ENCODE measurements at regions not wholly inside any gene's neighbourhood (a gene's known extent, or its start where the extent isn't known, plus 50 kb on each side); places are given as distances from the start of the nearest gene placed in this dataset.

GRCh38 chr6:156710479-156710878 lies 66.7 kb upstream of the ARID1B start:
- Histone ChIP-seq H3K9me3 (no peaks in the 10 kb centered on the region), H3K4me3 (no peak overlapping the region), H3K27me3 (no peaks in the 10 kb centered on the region), H3K4me1 (ENCODE audit: insufficient read depth) (peaks cover 1% of the 10 kb centered on the region), H3K36me3 (no peaks in the 10 kb centered on the region), H3K27ac (no peak overlapping the region)
- DNase-seq, result no peak
- WGBS, 3 donors, result 74 to 92% (median 80%) methylated on average over 4 of the region's 4 CpGs
- intact Hi-C loops (cut with DNase I), result no loop called here
- TF ChIP-seq CTCF (IDR thresholded peaks at IDR 0.05), result no peak
- TF ChIP-seq POLR2A (IDR thresholded peaks at IDR 0.05), result no peak
- TF ChIP-seq EP300 (IDR thresholded peaks at IDR 0.05), result no peak

- intact Hi-C loops (cut with DNase I), result no loop called here
- Histone ChIP-seq H3K9me3 (no peaks in the 10 kb centered on the region), H3K27ac (no peak overlapping the region), H3K36me3 (no peaks in the 10 kb centered on the region), H3K4me3 (no peak overlapping the region), H3K4me1 (ENCODE audit: insufficient read depth) (no peaks in the 10 kb centered on the region), H3K27me3 (no peaks in the 10 kb centered on the region)
- 79 to 83% (median 80%) methylated on average over 3 of the region's 3 CpGs for WGBS, 3 donors
- no peak for TF ChIP-seq EP300 (IDR thresholded peaks at IDR 0.05)
- TF ChIP-seq POLR2A (IDR thresholded peaks at IDR 0.05), result no peak
- TF ChIP-seq CTCF (IDR thresholded peaks at IDR 0.05), result no peak
- DNase-seq, result no peak
Measured at GRCh38 chr6:156707818-156708217, 69.4 kb upstream of the ARID1B start.

GRCh38 chr6:156703719-156704118 lies 73.5 kb upstream of the ARID1B start:
- H3K27ac ChIP-seq, result no peak overlapping the region
- H3K4me1 ChIP-seq (ENCODE audit: insufficient read depth), result no peaks in the 10 kb centered on the region
- intact Hi-C loops (cut with DNase I), result no loop called here
- 38 to 50% (median 43%) methylated on average over 6 of the region's 6 CpGs for WGBS, 3 donors
- no peak overlapping the region for H3K4me3 ChIP-seq
- no peak for DNase-seq
- H3K9me3 ChIP-seq, result no peaks in the 10 kb centered on the region
- H3K27me3 ChIP-seq, result no peaks in the 10 kb centered on the region
- no peak for TF ChIP-seq EP300 (IDR thresholded peaks at IDR 0.05)
- no peak for TF ChIP-seq CTCF (IDR thresholded peaks at IDR 0.05)
- no peak for TF ChIP-seq POLR2A (IDR thresholded peaks at IDR 0.05)
- no peaks in the 10 kb centered on the region for H3K36me3 ChIP-seq

- H3K4me1 ChIP-seq (ENCODE audit: insufficient read depth), result no peaks in the 10 kb centered on the region
- TF ChIP-seq POLR2A (IDR thresholded peaks at IDR 0.05) (no peak), EP300 (IDR thresholded peaks at IDR 0.05) (no peak), CTCF (IDR thresholded peaks at IDR 0.05) (no peak)
- DNase-seq, result no peak
- no peak overlapping the region for H3K27ac ChIP-seq
- H3K36me3 ChIP-seq, result no peaks in the 10 kb centered on the region
- H3K27me3 ChIP-seq, result no peaks in the 10 kb centered on the region
- no peaks in the 10 kb centered on the region for H3K9me3 ChIP-seq
- WGBS, 3 donors, result 76 to 79% (median 77%) methylated on average over 4 of the region's 4 CpGs
- intact Hi-C loops (cut with DNase I), result no loop called here
- H3K4me3 ChIP-seq, result no peak overlapping the region
Measured at GRCh38 chr6:156701966-156702365, 75.2 kb upstream of the ARID1B start.
